Stomach (tissue), 4 donors: ENCODE measurements at regions not wholly inside any gene's neighbourhood (a gene's known extent, or its start where the extent isn't known, plus 50 kb on each side); places are given as distances from the start of the nearest gene placed in this dataset.

Source experiments
- CTCF ChIP-seq, 7 experiments: fragments of 450-650 bp in 4 of 7; fragments of 200-600 bp in 3 of 7; sonication (generic) in 3 of 7; IDR thresholded peaks; one replicate each; pipeline ENCODE4 v1.5.1; 2016 to 2019; ENCODE audit warnings: antibody characterized with exemption in 7 of 7, control low read depth in 2 of 7, mild to moderate bottlenecking in 1 of 7
- EP300 ChIP-seq: sonication (generic); formaldehyde crosslinking; IDR thresholded peaks from one replicate; pipeline ENCODE4 v1.6.1; 2017; ENCODE audit warnings: antibody characterized with exemption
- POLR2A ChIP-seq, 4 donors: fragments of 450-650 bp; IDR thresholded peaks; one replicate each; pipeline ENCODE4 v1.6.1; 2016; ENCODE audit warnings: antibody characterized with exemption in 4 of 4, control low read depth in 2 of 4, mild to moderate bottlenecking in 1 of 4, moderate library complexity in 1 of 4
- POLR2AphosphoS5 ChIP-seq, 3 donors: sonication (generic); formaldehyde crosslinking; IDR thresholded peaks; one replicate each; pipeline ENCODE4 v1.6.1; 2016; ENCODE audit warnings: antibody characterized with exemption in 3 of 3

- no peak for TF ChIP-seq CTCF (IDR thresholded peaks at IDR 0.05)
- no peak for TF ChIP-seq EP300
- TF ChIP-seq POLR2A (IDR thresholded peaks at IDR 0.05) = no peak
- TF ChIP-seq POLR2AphosphoS5 (IDR thresholded peaks at IDR 0.05) = no peak
Measured at GRCh38 chr13:34589581-34589980, 352.5 kb upstream of the NBEA start.
